ENCODE measurements at regions not wholly inside any gene's neighbourhood (a gene's known extent, or its start where the extent isn't known, plus 50 kb on each side); places are given as distances from the start of the nearest gene placed in this dataset.
"Not testable (repeated sequence)": the region's sequence is repeated elsewhere in the genome, so short reads cannot be mapped to it uniquely, and the experiment has no call there.

DNA sequence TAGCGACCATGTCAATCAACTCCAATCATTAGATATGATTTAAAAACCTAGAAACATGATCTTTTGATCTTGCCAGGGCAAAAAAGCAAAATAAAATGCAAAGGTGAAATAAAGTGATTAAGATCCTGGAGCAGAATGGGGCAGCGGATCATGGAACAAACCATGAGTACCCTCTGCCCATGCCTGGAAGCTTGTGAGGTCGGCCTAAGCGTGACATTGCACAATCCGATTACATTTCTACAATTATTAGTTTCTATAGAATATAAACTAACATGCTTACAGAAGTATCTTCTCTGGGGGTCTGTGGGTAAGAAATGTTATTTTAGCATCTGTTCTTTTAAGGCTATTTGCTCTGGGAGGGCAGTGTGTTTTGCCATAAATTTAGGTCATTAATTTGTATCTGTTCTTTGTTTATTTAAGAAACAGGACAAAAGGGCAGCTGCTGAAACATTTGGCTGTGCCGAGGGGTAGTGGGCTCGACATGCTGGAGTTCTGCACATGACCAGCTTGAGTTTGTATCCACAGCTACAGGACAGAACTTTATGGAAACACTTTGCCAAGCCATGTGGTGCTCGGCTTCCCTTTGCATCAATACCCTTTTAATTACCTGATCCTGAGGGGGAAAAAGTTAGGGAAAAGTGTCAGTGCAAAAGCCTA lies 55.9 kb downstream of the ZBTB18 start:
- DNase-seq: no peak

DNA sequence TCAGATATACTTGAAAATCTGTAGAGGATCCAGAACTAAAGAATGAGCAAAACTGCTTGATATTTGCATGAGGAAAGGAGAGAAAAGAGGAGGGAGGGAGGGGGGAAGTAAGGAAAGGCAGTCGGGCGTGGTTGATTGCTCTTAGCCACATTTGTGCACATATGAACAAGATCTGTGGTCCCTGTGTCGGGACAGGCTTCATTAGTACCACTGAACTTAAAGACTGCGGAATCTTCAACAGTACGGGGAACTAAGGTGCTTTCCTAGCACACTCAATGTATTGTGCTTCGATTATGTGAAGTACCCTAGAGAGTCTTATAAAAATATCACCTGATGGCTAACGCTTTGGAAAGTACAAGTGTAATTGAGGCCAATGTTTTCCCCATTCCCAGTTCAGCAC lies 59.9 kb downstream of the ZBTB18 start:
- no peak for DNase-seq

DNA sequence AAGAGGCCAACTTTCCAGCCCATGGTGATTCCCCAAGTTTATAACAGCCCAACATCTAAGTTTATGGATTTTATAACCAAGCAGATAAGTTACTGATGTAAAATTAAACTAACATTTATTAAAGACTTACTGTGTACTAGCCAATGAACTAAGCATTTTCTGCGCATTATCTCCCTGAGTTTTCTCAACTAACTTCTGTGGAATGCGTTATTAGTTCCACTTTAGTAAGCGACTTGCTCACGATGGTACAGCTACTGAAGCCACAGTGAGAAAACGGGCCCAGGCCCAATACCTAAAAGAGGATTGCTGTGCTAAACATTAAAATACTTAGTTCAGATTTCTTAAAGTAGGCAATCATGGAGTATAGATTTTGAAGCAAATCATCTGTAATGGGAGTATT lies 61.0 kb downstream of the ZBTB18 start:
- DNase-seq: no peak

DNA sequence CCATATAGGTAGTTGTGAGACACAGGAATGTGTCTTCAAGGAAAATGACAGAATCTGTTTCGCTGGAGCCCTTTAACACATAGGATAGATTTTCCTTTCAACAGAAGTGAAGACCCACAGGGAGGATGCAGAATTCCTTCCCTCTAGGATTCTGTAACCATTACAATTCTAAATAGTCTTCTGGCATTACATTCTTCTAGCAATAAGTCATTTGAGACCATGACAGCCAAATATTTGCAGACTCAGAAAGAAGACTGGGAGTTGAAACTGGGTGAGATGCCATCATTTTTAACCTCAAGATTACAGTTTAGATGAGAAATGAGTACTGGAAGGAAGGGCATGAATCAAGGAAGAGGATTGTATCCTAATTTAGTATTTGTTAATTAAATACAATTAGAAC lies 61.6 kb downstream of the ZBTB18 start:
- DNase-seq: no peak

DNA sequence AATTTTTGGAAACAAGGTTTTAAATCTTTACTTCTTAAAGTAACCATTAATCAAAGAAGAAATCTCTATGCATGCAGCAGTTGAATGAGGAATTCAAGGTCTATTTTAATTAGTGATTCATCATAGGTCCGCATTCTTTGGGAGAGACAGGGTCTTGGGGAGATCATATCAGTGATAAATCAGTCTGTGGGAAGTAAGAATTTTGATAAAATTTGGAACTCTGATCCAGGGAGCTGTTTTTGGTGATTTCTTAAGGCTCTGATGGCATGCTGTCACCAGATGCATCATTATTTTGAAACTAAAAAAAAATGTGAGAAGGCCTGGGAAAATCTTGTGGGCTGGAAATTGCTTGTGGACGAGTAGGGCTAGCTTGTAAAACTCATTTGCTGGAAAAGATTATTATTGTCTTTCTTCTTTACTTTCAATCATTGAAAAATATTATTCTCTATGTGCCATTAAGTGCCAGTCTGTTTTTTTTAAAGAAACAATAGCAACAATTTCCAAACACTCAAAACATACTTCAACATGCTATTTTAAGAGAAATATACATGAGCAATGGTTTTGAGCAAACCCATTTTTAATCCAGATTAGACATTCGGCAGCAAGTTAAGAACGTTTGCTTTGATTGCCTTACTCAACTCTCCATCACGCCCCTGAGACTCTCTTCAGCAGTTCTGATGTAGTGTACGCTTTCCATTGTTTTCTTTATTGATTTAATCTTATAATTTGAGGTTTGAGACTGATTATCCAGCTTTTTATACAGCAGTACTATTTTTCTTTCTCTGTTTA lies 62.6 kb downstream of the ZBTB18 start:
- DNase-seq: no peak

DNA sequence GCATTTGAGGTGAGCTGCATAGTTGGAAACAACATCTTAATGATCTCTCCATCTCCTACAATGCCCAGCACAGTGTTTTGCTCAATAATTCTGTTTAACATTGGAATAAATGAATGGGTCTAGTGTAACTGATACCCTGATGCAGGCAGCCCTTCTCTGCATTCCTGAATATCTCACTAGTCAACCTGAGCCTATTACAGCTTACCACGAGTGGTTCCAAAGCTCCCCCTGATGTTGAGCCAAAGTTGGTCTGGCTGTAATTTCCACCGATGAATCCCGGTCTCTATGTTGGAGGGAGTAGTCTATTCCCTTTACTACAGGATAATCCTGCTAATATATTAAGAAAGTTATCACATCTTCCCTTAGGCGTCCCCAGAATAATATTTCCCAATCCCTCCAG lies 63.8 kb downstream of the ZBTB18 start:
- peak in 1 of 2 donors; percentile 3 for DNase-seq

DNA sequence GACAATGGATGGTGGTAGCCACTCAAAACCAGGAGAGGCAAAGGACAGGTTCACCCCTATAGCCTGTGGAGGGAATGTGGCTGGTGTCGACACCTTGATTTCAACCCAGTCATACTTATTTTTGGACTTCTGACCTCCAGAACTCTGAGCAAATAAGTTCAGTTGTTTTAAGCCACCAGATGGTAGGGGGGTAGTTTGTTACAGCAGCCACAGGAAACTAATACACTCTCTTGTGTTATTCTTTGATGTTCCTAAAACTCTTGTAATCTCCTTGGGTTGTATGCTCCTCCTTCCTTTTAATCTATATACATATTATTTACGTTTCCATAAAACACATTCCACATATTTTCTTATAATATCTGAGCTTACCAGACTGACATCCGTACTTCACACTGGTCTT lies 65.9 kb downstream of the ZBTB18 start:
- no peak for DNase-seq

DNA sequence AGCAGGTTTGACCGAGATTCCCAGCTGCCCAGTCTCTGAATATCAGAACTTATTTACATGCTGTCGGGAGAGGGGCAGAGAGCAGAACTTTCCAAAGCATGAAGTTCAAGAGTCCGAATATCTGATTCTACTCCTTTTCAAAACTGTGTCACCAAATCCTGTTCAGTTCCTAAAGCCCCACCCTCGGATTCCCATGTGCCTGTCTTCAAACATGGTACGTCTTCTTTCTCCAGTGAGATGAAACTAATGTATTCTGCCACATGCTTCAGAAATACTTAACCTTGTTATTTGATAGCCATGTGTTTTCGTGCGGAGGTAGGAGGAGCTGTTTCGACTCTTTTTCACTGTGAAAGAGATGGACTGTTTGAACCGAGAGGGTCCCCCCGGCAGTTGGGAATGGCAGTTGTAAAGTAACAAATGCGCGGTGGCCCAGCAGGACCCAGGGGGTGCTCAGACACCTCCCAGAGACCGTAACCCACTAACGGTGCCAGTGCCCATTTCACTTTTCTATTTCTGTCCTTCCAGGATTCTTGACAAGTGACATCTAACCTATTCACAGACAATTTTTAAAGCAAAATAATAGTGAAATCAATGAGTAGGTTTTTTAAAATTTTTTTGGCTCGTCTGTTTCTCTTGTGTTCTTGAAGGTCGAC lies 67.2 kb downstream of the ZBTB18 start:
- no peak for DNase-seq

DNA sequence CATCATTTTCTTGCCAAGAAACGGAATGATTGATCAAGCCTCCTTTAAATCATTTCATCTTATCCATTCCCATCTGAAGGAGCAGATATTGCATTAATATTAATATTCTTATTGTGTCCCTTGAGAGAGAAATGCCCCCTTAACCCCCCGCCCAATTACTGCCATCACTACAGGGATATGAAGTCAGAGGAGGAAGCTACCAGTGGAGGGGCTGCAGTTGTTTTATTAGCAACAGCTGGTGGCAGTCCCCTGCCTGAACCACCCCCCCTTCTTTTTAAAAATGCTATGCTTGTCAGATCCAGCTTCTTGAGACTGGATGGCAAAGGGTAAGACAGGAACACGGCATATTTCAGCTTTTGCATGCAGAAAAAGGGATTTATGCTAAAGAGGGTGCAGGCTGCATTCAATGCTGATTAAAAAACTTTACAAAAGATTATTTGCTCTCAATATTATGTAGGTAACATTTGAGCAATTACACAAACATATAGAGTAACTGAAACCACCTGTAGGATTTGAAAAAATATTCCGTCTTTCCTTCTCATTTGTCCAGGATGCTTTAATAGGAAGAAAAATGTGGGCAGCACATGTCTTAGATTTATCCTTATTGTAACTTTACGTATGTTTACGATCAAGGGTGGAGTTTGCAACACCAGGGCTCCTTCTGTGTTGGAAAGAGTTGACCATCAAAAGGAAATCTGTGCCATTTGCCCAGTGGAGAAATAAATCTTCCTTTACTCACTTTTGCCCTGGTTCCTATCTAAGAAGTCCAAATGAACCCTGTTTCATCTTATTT lies 77.7 kb downstream of the ZBTB18 start:
- no peak for DNase-seq

DNA sequence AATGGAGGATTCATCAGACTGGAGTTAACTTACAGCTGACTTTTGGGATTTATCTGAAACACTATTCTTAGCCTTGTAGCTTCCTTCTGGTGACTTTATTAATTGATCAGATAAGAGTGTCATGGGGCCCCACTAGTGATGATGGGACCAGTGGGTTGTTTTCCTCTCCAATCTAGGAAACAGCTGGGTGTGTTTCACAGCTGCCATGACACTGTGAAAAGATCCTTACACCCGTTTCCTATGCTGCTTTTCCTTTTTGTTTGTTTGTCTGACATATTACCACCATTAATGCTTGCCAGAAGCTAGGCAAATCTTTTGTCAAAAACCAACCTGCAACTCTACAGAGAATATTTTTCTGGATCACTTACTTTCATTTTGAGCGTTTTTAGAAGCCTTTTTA lies 86.2 kb downstream of the ZBTB18 start:
- no peak for DNase-seq

DNA sequence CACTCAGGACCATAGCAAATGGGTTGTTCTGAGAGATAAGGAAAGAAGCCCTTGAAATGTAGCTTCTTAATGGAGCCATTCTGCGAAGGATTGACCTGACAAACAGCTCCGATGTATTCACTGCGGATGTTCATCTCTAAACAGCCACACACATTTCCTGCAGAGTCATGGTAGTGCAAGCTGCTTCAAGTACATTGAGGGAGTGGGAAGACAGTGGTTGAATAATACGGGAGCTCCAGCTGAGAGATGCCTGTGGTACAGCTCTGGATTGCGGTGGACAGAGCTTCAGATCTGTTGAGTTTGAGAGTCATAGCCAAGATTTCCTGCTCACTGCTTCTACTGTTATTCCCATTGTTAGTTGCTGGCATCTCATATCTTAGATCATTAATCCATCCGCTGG lies 86.6 kb downstream of the ZBTB18 start:
- peak; percentile 8 to 47 for DNase-seq

DNA sequence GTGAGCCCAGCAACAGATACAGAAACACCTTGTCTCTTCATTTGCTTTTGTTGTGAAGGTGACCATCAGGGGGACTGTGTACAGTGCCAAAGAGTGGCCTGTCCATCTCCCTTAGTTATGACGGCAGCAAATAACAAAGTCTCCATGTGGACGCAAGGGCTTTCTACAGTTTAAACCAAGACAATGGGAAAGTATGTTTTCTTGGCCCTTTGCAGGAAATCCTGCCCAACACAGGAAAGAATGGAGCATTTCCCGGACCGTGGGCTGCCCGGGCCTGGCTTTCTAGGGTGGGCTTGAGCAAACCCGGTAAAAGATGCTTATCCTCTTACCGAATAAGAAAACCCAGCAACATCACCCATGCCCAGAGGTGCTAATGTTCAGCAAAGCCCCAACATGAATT lies 87.3 kb downstream of the ZBTB18 start:
- DNase-seq: no peak

DNA sequence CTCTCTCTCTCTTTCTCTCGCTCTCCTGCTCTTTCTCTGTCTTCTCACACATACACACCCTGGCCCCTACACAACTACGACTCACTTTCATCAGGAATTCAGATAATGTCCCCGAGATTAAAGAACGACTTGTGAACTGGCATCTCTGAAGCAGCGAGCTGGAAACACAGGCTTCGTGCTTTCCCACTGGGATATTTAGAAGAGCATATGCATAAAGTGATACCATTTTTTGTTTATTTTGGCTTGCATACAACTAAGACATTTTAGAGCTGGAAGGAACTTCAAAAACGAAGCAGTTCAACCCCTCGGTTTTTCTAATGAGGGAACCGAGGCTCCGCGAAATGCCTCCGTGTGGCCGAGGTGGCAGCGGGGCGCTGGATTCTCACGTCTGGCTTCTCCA lies 88.6 kb downstream of the ZBTB18 start:
- DNase-seq: no peak

DNA sequence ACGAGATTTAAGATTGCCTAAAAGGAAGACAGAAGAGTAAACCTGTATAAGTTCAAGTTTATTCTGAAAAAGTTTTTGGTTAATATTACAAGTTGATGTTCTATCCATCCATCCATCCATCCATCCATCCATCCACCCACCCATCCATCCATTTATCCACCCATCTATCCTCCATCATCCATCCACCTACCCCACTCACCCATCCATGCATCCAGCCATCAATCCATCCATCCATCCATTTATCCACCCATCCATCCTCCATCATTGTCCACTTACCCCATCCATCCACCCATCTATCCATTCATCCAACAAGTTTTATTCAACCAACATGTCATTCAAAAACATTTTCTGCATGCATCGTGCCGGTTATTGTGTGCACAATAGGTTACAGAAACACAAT lies 89.3 kb downstream of the ZBTB18 start:
- no peak for DNase-seq

DNA sequence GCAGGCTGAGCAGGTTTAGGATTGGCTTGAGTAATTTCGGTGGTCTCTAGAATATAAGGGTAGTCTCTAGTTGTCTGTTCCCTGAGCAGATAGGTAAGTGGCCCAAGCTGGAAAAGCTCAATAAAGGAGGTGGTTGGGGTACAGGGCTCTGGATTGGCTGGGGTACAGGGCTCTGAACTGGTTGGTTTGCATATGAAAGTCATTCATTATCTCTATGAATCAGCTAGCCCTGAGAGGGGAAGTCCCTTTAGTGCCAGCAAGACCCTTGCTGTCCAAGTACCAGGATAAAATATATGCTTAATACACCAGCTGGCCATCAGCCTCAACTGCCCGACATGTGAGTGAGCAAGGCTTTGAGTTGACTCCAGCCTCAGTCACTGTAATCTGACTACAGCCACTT lies 93.0 kb downstream of the ZBTB18 start:
- no peak for DNase-seq

DNA sequence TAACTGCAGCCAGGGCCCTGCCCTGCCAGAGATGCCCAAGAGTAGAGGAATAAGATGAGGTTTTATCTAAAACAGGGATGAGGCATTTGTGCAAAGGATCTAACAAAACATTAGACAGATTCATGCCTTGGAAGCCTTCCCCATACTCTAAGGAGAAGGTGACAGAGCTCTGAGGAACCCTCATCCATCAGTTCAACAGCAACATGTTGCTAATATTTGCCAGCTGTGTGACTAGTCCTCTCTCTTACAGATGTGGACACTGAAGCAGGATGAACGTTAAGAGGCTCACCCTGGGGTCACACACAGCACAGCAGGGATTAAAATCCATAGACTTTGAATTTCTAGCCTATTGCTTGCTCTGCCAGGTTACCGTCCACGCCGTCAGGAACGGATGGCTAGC lies 99.0 kb downstream of the ZBTB18 start:
- DNase-seq: no peak

DNA sequence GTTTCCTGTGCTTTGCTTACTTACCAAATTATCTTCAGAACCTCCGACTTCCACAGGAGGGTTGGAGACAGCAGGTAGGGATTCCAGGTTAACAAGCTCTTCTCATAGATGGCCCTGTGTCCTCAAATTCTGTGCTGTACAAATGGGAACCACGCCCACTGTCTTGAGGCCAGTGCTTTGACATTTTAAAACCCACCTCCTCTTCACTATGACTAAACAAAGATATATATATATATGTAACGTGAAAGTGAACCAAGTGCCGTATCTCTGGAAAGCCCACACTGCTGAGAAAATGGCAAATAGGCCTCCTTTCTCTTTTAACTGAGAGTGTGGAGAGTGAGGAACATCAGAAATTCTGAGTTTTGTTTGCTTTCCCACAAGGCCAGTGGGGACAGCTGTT lies 99.6 kb downstream of the ZBTB18 start:
- peak; percentile 5 to 37 for DNase-seq

DNA sequence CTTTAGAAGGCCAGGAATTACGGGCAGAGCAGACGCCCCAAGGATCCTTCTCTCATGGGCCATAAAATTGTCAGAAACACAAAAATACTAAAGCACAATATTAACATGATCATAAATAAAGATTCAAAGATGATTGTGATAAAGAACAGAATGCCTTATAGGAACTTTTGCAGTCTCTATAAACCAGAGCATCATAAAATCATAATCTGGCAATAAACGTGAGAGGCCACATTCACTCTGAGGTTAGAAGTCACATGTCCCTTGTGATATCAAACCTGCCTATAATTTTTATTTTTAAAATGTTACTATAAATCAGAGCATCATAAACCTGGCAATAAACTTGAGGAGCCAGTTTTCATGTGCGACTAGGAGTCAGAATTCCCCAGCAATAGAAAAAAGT lies 100.5 kb downstream of the ZBTB18 start:
- DNase-seq: no peak

DNA sequence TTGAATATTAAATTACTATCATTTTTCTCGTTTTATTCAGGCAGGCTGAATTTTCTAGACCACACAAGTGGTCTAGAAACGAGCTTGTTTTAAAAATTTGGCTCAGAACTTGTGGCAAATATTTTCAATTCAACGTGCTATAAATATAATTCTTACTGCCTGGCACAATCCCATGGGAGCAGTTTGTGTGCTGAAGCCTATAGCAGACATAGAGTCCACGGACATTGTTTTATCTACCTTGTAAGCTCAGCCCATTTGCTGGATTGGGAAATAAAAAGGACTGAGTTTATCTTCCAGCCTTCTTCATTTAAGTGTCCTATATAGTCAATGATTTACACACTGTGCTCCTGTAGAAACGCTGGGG lies 103.4 kb downstream of the ZBTB18 start:
- no peak for DNase-seq

DNA sequence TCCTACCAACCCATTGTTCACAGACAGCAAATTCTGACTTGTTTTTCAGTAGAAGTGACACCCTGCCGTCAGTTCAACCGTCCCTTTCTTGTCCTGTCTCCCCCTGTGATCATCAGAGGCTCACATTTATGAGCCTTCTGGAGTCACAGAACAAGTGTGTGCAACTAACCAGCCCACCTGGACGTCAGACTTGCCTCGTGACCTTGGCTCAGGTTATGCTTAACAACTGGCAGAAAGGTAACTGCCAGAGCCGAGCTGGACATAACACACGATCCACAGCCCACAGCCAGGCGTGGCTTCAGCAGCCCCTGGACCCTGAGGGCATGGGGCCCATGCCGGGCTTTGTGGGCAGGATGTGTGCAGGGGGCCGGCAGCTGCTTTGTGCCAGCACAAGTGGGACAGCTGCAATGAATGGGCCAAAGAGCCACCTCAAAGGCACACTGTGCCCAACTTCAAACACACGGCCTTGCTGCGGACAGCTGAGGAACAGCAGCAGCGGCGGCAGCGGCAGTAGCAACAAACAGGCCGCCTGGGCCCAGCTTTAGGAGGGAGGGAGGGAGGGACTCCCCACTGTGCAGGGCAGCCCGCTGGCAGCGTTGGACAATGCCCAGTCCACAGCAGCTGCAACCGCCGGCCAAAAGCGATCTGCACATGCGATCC lies 103.9 kb downstream of the ZBTB18 start:
- no peak for DNase-seq

DNA sequence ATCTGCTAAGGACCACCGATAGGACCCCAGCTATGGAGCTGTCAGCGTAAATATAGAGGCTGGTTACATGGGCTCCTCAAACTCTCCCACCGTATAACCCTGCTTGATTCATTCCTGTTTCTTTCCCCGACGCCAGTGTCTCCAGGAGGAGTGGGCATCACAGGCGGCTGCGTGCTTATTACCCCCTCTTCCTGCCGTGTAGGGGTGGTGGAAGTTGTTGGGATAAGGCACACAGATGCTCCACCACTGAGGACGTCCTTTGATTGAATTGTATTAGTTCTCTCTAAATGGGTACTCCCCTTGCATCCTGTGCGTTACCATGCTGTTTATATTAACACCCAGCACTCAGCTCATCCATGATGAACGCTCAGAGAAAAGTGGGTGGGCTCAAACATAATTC lies 104.6 kb downstream of the ZBTB18 start:
- DNase-seq: no peak

DNA sequence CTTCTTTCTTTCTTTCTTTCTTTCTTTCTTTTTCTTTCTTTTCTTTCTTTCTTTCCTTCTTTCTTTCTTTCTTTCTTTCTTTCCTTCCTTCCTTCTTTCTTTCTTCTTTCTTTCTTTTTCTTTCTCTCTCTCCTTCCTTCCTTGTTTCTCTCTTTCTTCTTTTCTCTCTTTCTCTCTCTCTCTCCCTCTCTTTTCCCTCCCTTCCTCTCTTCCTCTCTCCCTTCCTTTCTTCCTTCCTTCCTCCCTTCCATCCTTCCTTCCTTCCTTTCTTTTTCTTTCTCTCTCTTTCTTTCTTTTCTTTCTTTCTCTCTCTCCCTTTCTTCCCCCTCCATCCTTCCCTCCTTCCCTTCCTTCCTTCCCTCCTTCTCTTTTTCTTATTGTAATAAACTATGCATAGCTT lies 105.5 kb downstream of the ZBTB18 start:
- DNase-seq: not testable (repeated sequence)

Measured in inflammatory macrophage (primary cell).